GM19238 (cell line): ENCODE measurements at regions not wholly inside any gene's neighbourhood (a gene's known extent, or its start where the extent isn't known, plus 50 kb on each side); places are given as distances from the start of the nearest gene placed in this dataset.
A peak's percentile ranks its signal among the peaks of the same experiment; 100 is the strongest.

Experiments
- DNase-seq: peaks from one replicate; pipeline ENCODE4 v3.0.0; 2011; ENCODE audit warnings: low spot score; ENCODE audit not compliant: insufficient read length

DNA sequence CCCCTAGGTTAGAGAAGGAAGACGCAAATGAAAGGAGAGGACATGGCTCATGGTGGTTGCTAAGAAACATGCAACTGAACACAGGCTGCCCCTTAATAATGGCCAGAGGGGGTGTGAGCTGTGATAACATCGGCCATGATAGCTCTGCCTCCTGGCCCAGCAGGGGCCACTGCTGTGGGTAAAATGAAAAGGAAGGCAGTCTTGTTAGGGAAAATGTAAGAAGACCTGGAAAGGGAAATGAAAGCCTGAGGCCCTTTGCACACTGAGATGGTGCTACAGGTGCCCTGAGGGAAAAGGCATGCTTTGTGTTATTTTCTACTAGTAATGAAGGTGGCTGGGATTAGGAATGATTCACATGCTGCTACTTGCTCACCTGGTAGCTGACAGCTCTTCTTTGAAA, 123.6 kb upstream of the MID1 start:
- DNase-seq: no peak

GRCh38 chrX:10747975-10748374, 127.6 kb upstream of the MID1 start:
- DNase-seq: no peak

- no peak for DNase-seq
Observed at GRCh38 chrX:10749113-10749512, 128.7 kb upstream of the MID1 start.

DNA sequence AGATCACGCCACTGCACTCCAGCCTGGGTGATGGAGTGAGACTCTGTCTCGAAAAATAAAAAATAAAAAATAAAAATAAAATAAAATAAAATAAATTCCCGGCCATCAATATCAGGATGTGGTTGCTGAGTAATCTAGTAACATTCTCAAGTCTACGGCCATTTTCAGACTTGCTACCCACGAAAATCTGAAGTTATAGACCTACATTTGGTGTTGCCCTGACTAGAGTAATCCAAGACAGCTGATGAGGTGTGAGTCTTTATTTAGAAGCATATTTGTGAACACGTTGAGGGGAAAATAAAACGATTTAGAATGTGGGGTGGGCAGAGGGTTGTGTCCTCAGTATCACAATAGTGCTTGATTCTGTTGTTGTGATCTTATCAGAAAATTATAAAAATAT, 130.2 kb upstream of the MID1 start:
- DNase-seq: no peak

- no peak for DNase-seq
Observed at GRCh38 chrX:10753116-10753515, 132.7 kb upstream of the MID1 start.

DNA sequence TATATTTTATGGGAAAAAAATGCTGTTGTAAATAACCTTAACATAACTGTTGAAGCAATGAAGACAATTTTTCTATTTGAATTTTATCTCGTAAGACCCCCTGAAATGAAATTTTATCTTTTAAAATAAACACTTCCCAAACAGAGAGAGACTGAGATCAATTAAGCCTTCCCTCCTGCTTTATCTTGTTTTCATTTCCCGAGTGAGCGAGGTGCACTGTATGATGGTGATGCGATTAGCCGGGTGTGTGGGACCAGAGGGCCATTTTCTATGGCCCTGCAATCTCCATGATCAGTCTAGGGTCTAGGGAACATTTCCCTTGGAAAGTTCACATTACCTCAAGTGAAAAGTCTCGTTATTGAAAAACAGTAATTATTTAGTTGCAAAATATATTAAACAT, 134.1 kb upstream of the MID1 start:
- DNase-seq: no peak

DNA sequence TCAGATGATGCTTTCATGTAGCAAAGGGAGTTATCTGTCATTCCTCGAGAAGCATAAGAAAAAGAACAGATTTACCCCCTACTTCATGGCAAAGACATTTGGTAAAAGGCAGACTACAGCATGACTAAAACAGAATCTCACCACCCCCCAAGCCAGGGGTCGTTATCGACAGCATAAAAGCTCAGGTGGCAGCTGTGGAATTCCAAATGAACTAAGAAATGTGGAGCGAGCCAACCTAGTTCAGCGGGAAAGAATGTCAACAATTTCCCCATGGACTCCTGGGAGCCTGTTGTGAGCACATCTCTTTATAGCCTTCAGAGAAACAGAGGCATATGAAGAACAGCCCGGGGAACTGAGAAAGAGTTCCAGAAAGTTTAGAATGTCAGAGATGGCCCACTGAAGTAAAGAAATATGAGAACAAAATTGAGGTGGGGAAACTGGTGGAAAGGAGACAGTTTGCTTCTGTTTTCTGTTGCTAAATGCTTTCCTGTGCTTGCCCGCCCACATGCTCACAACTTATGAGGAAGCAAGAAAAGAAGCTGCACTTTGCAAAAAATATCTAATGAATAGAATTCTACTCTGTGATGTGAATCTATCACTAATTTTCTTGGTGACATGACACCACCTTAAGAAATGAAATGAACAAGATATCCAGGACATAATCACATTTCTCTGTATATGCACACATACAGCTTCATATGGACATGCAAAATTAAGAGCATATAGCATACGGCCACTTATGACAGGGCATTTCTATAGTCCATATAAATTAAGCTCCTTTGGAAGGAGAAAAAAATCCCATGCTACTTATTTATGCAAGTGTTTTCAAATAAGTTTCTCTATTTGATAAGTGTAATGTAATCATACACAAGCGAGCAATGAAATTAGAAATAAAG, 135.3 kb upstream of the MID1 start:
- DNase-seq: no peak

DNA sequence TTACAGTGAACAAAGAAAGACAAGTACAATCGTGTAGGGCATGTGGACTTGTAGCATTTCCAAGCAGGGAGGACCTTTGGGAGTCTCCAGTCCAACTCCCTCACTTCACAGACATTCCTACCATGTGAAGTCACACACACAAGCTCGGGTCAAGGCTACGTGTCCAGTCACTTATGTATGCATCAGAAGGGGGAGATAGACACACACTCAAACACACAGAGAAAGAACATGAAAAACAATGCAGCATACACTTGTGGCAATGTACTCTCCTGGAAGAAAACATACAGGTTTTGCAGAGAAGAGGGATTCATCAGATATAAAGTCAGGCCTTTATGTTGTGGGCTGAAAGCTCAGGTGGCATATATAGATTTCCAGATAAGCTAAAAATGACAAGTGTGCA, 136.1 kb upstream of the MID1 start:
- DNase-seq: no peak

GRCh38 chrX:10759141-10759799, 138.9 kb upstream of the MID1 start:
- DNase-seq: no peak

- DNase-seq: no peak
Observed at GRCh38 chrX:10761447-10761846, 141.1 kb upstream of the MID1 start.

DNA sequence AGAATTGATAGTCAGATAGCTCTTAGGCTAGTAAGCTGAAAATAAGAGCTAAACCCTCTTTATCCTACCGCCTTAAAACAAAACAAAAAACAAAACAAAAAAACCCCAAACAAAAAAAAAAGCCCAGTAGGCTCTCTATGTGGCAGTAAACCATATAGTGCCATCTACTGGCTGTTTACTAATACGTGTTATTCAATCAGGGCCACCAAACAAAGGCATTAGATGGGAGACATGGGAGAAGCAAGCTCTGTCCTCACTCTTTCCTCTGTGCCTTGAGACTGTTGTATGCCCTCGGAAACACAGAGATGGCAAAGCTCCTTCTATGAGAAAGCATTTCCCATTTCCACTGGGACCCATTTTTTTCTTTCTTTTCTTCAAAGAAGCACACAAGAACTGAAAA, 148.8 kb upstream of the MID1 start:
- DNase-seq: peak; percentile 13

GRCh38 chrX:10769696-10770619, 149.6 kb upstream of the MID1 start:
- no peak for DNase-seq

GRCh38 chrX:10773318-10773717, 152.9 kb upstream of the MID1 start:
- DNase-seq: no peak

DNA sequence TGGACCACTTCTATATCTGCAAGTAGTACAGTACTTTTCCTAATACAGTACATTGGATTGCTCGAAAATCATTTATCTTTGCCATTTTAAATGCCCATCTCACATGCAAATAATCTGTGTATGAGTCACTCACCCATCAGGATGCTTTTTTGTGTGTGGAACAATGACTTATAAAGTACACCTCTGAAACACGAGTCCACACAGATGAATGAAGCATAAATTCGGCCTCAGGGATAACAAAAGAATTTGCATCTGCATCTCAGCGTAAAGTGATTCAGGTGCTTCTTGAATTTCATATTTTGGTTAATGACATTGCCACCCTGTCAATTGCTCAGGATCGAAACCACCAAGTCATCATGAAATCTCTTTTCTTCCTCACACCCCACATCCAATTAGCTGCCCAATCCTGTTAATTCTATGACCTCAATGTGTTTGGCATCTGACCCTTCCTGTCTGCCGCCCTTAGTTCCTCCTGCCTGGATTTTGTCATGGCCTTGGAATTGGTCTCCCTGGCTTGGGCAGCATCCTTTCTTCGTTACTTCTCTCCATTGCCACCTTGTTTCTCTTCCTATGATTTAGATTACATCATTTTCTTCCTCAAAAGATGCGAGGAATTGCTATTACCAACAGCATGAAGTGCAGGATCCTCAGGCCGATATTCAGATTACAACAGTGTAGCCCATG, 161.6 kb upstream of the MID1 start:
- no peak for DNase-seq

DNA sequence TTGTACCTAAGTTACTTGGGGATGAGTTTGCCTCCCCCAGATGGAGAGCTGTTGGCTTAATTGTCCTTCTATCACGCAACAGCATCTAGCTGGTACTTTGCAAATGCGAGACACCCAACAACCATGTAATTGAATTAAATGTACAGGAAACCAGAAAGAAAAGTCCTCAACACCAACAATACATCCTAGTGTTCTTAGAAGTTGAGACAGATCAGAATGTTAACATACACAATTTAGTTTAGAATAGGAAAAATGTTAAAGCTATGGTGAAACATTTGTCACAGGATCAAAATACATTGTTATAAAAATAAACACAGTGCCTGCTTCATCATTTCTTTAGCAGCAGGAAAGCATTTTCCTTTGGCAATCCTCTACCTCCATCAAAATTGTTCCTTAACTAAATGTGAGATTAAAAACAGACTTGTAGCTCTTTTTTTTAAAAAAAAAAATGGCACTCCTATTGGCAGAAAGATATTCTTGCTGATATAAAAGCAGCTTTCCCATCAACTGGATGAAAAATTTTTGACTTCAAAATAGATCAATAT, 163.1 kb upstream of the MID1 start:
- DNase-seq: no peak

DNA sequence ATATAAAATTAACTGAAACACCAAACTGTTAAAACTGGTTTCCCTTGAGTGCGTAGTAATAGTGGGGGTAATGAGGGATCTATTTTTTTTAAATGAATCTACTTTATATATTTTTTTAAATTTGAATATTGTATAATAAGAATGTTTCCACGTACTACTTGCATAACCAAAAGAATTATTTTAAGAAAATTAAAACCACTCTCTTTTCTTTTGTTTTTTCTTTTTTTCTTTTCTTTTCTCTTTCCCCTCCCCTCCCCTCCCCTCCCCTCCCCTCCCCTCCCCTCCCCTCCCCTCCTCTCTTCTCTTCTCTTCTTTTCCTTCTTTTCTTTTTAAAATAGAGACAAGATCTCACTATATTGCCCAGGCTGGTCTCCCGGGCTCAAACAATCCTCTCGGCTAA, 166.9 kb upstream of the MID1 start:
- DNase-seq: no peak

DNA sequence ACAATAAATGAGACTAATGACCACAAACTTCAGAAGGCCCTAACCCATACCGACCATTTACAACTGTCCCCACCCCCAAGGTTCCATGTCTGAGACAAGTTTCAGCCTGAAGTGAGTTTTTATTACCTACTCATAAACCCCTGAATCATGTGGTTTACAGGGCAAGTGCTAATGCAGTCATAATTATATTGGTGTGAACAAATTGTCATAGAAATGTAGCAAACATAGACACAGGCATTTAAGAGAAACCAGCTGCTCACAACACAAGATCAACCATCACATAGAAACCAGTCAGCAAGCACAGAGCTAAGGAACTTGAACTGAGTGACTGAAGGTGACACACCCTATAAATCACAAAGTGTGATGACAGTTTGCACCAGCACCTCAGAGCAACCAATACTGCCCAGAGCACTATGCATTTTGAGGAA, 173.8 kb upstream of the MID1 start:
- DNase-seq: no peak

DNA sequence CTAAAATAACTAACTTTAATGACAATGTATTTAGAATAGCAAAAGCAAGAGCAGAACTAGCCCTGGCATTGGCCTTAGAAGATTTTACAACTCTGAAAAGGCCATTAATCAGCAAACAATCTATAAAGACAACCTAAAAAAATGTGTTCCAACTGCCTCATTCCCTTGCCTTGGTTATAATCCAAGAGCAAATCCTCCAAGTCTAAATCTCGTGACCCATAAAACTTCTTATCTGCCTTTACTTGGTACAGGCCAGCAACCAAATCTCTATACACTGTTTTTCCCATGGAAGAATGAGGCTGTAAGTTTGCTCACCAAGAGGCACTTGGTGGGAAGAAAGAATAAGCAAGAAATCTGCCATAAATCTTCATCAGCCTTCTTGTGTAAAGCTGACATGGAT, 175.3 kb upstream of the MID1 start:
- DNase-seq: no peak

DNA sequence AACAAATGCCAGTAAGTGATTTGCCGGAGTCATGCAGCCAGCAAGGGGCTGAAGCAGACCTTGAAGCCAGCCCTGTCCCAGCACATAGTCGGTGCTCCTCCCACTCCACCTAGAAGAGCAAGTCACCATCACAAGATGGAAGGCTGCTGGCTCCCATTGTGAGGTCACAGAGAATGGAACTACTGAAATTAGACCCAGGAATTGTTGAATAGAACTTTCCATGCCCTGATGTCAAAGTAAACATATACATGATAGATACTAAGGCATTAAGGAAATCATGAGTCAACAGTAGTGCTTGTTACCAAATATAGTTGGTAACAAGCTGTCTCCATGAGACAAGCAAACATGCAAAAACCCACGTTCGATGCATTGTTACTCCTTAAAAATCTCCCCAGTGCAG, 177.1 kb upstream of the MID1 start:
- DNase-seq: no peak

DNA sequence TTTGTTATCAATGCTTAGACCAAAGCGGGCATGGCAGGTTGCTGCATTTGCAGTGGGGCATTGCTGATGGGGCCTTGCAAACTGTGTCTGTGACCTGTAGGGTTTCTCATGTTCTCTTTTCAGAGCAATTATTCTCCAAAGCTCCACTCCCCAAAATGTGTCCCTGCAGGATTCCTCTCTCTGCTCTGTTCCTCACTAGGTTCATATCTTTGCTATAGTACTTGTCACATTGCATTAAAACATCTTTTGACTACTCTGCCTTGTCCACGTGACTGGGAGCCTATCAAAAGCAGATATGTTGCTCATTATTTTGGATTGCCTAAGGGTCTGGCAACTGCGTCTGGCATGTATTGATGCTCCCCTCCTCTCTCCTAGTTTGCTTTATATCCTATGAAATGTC, 177.7 kb upstream of the MID1 start:
- no peak for DNase-seq

GRCh38 chrX:10800796-10801195, 180.4 kb upstream of the MID1 start:
- no peak for DNase-seq
